K562 (cell line): ENCODE measurements at regions not wholly inside any gene's neighbourhood (a gene's known extent, or its start where the extent isn't known, plus 50 kb on each side); places are given as distances from the start of the nearest gene placed in this dataset.

Experiments
- ATF7 ChIP-seq: fragments of 450-650 bp; IDR thresholded peaks from 2 replicates; pipeline ENCODE4 v1.7.1; 2014; ENCODE audit warnings: mild to moderate bottlenecking, moderate library complexity
- CC2D1A ChIP-seq: fragments of 450-650 bp; IDR thresholded peaks from 2 replicates; pipeline ENCODE4 v1.6.1; 2017; ENCODE audit warnings: mild to moderate bottlenecking
- CCNT2 ChIP-seq: IDR thresholded peaks from 2 replicates; pipeline ENCODE4 v1.6.1; 2011; ENCODE audit warnings: borderline replicate concordance, low read depth, mild to moderate bottlenecking, moderate library complexity, mixed read lengths, low read length; ENCODE audit not compliant: insufficient read length; ENCODE audit errors: extremely low read depth
- CHAMP1 ChIP-seq: fragments of 450-650 bp; IDR thresholded peaks from 2 replicates; pipeline ENCODE4 v1.6.1; 2016; ENCODE audit warnings: mild to moderate bottlenecking
- CTCFL ChIP-seq: IDR thresholded peaks from 2 replicates; pipeline ENCODE4 v1.6.1; 2011; ENCODE audit warnings: borderline replicate concordance, low read depth, mild to moderate bottlenecking, moderate library complexity, low read length; ENCODE audit not compliant: insufficient read depth, poor library complexity, severe bottlenecking
- ELK3 ChIP-seq: fragments of 450-650 bp; formaldehyde crosslinking; IDR thresholded peaks from 2 replicates; pipeline ENCODE4 v1.4.0; 2020; ENCODE audit warnings: mild to moderate bottlenecking
- EP300 ChIP-seq: IDR thresholded peaks from 2 replicates; pipeline ENCODE4 v1.6.1; 2012; ENCODE audit warnings: low read length, improper control_type of control experiment
- HINFP ChIP-seq: fragments of 450-650 bp; conservative IDR thresholded peaks from 2 replicates; pipeline ENCODE4 v1.6.1; 2016; ENCODE audit warnings: missing genetic modification characterization, low read depth, mild to moderate bottlenecking, control low read depth, missing compliant biosample characterization
- MAFK ChIP-seq: IDR thresholded peaks from 2 replicates; pipeline ENCODE4 v1.6.1; 2011; ENCODE audit warnings: low read length, improper control_type of control experiment
- NONO ChIP-seq, 2 experiments: fragments of 200-400 bp in 1 of 2; fragments of 450-650 bp in 1 of 2; formaldehyde crosslinking in 1 of 2; IDR thresholded peaks; 2 replicates each; pipeline ENCODE4 v1.6.1; 2017; ENCODE audit warnings: low read depth in 2 of 2, mild to moderate bottlenecking in 2 of 2, moderate library complexity in 2 of 2, low read length in 1 of 2
- RBM39 ChIP-seq: fragments of 200-400 bp; formaldehyde crosslinking; optimal IDR thresholded peaks from 2 replicates; pipeline ENCODE3; 2018; ENCODE audit warnings: low read depth, low read length
- SOX6 ChIP-seq: fragments of 450-650 bp; IDR thresholded peaks from 2 replicates; pipeline ENCODE4 v1.6.1; 2014; ENCODE audit warnings: mild to moderate bottlenecking
- TARDBP ChIP-seq: fragments of 450-650 bp; IDR thresholded peaks from 2 replicates; pipeline ENCODE4 v1.6.1; 2016
- TCF7L2 ChIP-seq: fragments of 150-350 bp; IDR thresholded peaks from 2 replicates; pipeline ENCODE4 v1.6.1; 2016; ENCODE audit warnings: low read depth, mild to moderate bottlenecking, low read length, moderate library complexity
- UBTF ChIP-seq, 2 experiments: IDR thresholded peaks; 2 replicates each; pipeline ENCODE4 v1.6.1; 2012; ENCODE audit warnings: improper control_type of control experiment in 2 of 2, low read depth in 2 of 2, low read length in 2 of 2, borderline replicate concordance in 1 of 2
- ZBTB49 ChIP-seq: sonication (generic); formaldehyde crosslinking; IDR thresholded peaks from 2 replicates; pipeline ENCODE4 v1.8.0; 2022; ENCODE audit warnings: missing genetic modification reagents, mild to moderate bottlenecking, borderline replicate concordance

GRCh38 chr2:144890828-144891227 is 370.9 kb upstream of the ZEB2 start (continued):
- peak; percentile 83; the same call in 1 of the 2 replicates for TF ChIP-seq MAFK
- TF ChIP-seq TARDBP: no peak
- TF ChIP-seq CTCFL: no peak
- TF ChIP-seq ELK3 (CRISPR knock-in tag): no peak
- peak; percentile 61; the same call in 1 of the 2 replicates for TF ChIP-seq SOX6
- no peak for TF ChIP-seq ZBTB49 (CRISPR knock-in tag)
- peak; percentile 50; the same call in 1 of the 2 replicates for TF ChIP-seq CC2D1A
- TF ChIP-seq EP300: peak; percentile 80
- TF ChIP-seq HINFP (tag): no peak
- TF ChIP-seq ATF7: peak; percentile 38; the same call in 1 of the 2 replicates
- TF ChIP-seq UBTF (IDR thresholded peaks at IDR 0.05; ENCODE audit: borderline replicate concordance in 1 of 2, low read depth in 2 of 2, low read length in 2 of 2): no peak
- no peak for TF ChIP-seq RBM39
- TF ChIP-seq NONO (IDR thresholded peaks at IDR 0.05; ENCODE audit: low read depth in 2 of 2, low read length in 1 of 2): no peak
- TF ChIP-seq CHAMP1: 0 out of 2 replicates have a peak, but pooled peaks have one; percentile 66
- peak; percentile 52 for TF ChIP-seq CCNT2
- no peak for TF ChIP-seq TCF7L2
